ENCODE measurements at regions not wholly inside any gene's neighbourhood (a gene's known extent, or its start where the extent isn't known, plus 50 kb on each side); places are given as distances from the start of the nearest gene placed in this dataset.

- no peaks in the 10 kb centered on the region for H3K27me3 ChIP-seq (ENCODE audit: control insufficient read depth in 4 of 4, insufficient read depth in 4 of 4, low read length in 3 of 4)
- WGBS, result 78% methylated on average over 8 of the region's 8 CpGs
- no peaks in the 10 kb centered on the region for H3K36me3 ChIP-seq (ENCODE audit: control insufficient read depth in 4 of 4, insufficient read depth in 3 of 4, low read depth in 1 of 4, low read length in 3 of 4)
- no peak for DNase-seq (ENCODE audit: low spot score)
- TF ChIP-seq RAD21 (IDR thresholded peaks at IDR 0.05), result no peak
- no peak for TF ChIP-seq MAX (IDR thresholded peaks at IDR 0.05)
- no peak for TF ChIP-seq TAF1 (conservative IDR thresholded peaks at IDR 0.05)
- TF ChIP-seq NR2F2 (IDR thresholded peaks at IDR 0.05), result no peak
- TF ChIP-seq ATF3 (IDR thresholded peaks at IDR 0.05), result no peak
- TF ChIP-seq REST (IDR thresholded peaks at IDR 0.05), result no peak
- TF ChIP-seq YY1 (IDR thresholded peaks at IDR 0.05), result no peak
- TF ChIP-seq HNF4A (conservative IDR thresholded peaks at IDR 0.05), result no peak
- no peaks in the 10 kb centered on the region for H3K4me1 ChIP-seq (ENCODE audit: control insufficient read depth in 4 of 4, insufficient read depth in 4 of 4, low read length in 3 of 4)
- H3K4me3 ChIP-seq (ENCODE audit: low read depth in 1 of 3, low read length in 3 of 3), result no peak overlapping the region
- no peak overlapping the region for H3K9ac ChIP-seq (ENCODE audit: low read depth in 1 of 2, low read length in 2 of 2)
- H3K27ac ChIP-seq (ENCODE audit: low read depth in 1 of 2, low read length in 2 of 2), result no peak overlapping the region
- H3K9me3 ChIP-seq (ENCODE audit: control insufficient read depth in 4 of 4, low read length in 3 of 4), result no peaks in the 10 kb centered on the region
These were observed 476.6 kb downstream of the GATA3 start for GRCh38 chr10:8531116-8531515.

- no peak for DNase-seq (ENCODE audit: low spot score)
- Histone ChIP-seq H3K27ac (ENCODE audit: low read depth in 1 of 2, low read length in 2 of 2) (no peak overlapping the region), H3K9ac (ENCODE audit: low read depth in 1 of 2, low read length in 2 of 2) (no peak overlapping the region), H3K9me3 (ENCODE audit: control insufficient read depth in 4 of 4, low read length in 3 of 4) (no peaks in the 10 kb centered on the region), H3K36me3 (ENCODE audit: control insufficient read depth in 4 of 4, insufficient read depth in 3 of 4, low read depth in 1 of 4, low read length in 3 of 4) (no peaks in the 10 kb centered on the region), H3K27me3 (ENCODE audit: control insufficient read depth in 4 of 4, insufficient read depth in 4 of 4, low read length in 3 of 4) (no peaks in the 10 kb centered on the region), H3K4me1 (ENCODE audit: control insufficient read depth in 4 of 4, insufficient read depth in 4 of 4, low read length in 3 of 4) (no peaks in the 10 kb centered on the region), H3K4me3 (ENCODE audit: low read depth in 1 of 3, low read length in 3 of 3) (no peak overlapping the region)
- TF ChIP-seq MAX (IDR thresholded peaks at IDR 0.05), result no peak
- no peak for TF ChIP-seq TAF1 (conservative IDR thresholded peaks at IDR 0.05)
- no peak for TF ChIP-seq SP1 (IDR thresholded peaks at IDR 0.05)
- TF ChIP-seq YY1 (IDR thresholded peaks at IDR 0.05), result no peak
- no peak for TF ChIP-seq RAD21 (IDR thresholded peaks at IDR 0.05)
These were observed 478.2 kb downstream of the GATA3 start for GRCh38 chr10:8532647-8533046.

- H3K4me3 ChIP-seq (ENCODE audit: low read depth in 1 of 3, low read length in 3 of 3), result no peak overlapping the region
- H3K27me3 ChIP-seq (ENCODE audit: control insufficient read depth in 4 of 4, insufficient read depth in 4 of 4, low read length in 3 of 4), result no peaks in the 10 kb centered on the region
- TF ChIP-seq MAX (IDR thresholded peaks at IDR 0.05) (no peak), HNF4G (IDR thresholded peaks at IDR 0.05) (no peak), CTCF (IDR thresholded peaks at IDR 0.05; ENCODE audit: low read depth, low read length, missing input control) (no peak), RXRA (IDR thresholded peaks at IDR 0.05) (no peak), FOXA2 (IDR thresholded peaks at IDR 0.05) (no peak), GABPA (IDR thresholded peaks at IDR 0.05 in 1 of 2, conservative IDR thresholded peaks at IDR 0.05 in 1 of 2) (no peak)
- H3K9me3 ChIP-seq (ENCODE audit: control insufficient read depth in 4 of 4, low read length in 3 of 4), result no peaks in the 10 kb centered on the region
- no peak overlapping the region for H3K27ac ChIP-seq (ENCODE audit: low read depth in 1 of 2, low read length in 2 of 2)
- DNase-seq (ENCODE audit: low spot score), result no peak
- 75% methylated on average over 12 of the region's 12 CpGs for WGBS
- no peaks in the 10 kb centered on the region for H3K36me3 ChIP-seq (ENCODE audit: control insufficient read depth in 4 of 4, insufficient read depth in 3 of 4, low read depth in 1 of 4, low read length in 3 of 4)
- H3K4me1 ChIP-seq (ENCODE audit: control insufficient read depth in 4 of 4, insufficient read depth in 4 of 4, low read length in 3 of 4), result no peaks in the 10 kb centered on the region
- no peak overlapping the region for H3K9ac ChIP-seq (ENCODE audit: low read depth in 1 of 2, low read length in 2 of 2)
These were observed 479.0 kb downstream of the GATA3 start for GRCh38 chr10:8533462-8533861.
